CD4-positive, CD25-positive, alpha-beta regulatory T cell (primary cell): ENCODE measurements at regions not wholly inside any gene's neighbourhood (a gene's known extent, or its start where the extent isn't known, plus 50 kb on each side); places are given as distances from the start of the nearest gene placed in this dataset.

ENCODE experiments used
- ATAC-seq, 2 donors: fragments of 150-1000 bp; cut with Tn5 transposase; one replicate each; pipeline ENCODE4 v1.10.0; 2021; ENCODE audit warnings: low read depth in 2 of 2, moderate number of reproducible peaks in 2 of 2, moderate library complexity in 1 of 2
- DNase-seq, 3 donors: peaks; one replicate each; pipeline versions ENCODE4 v3.0.0 to v3.0.0-alpha.2; 2012 to 2022; ENCODE audit warnings: mixed read lengths in 1 of 3
- H3K27ac ChIP-seq: one replicate; pipeline ENCODE4 v1.7.0; 2013; ENCODE audit warnings: mild to moderate bottlenecking, low read length; ENCODE audit not compliant: insufficient read depth, poor library complexity, severe bottlenecking
- H3K27me3 ChIP-seq: one replicate; pipeline ENCODE4 v1.7.0; 2013; ENCODE audit warnings: low read length; ENCODE audit not compliant: control insufficient read depth, insufficient read depth
- H3K36me3 ChIP-seq: one replicate; pipeline ENCODE4 v1.7.0; 2013; ENCODE audit warnings: mild to moderate bottlenecking, low read length, moderate library complexity; ENCODE audit not compliant: control insufficient read depth, insufficient read depth
- H3K4me1 ChIP-seq: 2 replicates; pipeline ENCODE4 v1.7.0; 2013; ENCODE audit warnings: mild to moderate bottlenecking, low read length; ENCODE audit not compliant: insufficient read depth, control insufficient read depth, poor library complexity, severe bottlenecking
- H3K4me3 ChIP-seq: one replicate; pipeline ENCODE4 v1.7.0; 2013; ENCODE audit warnings: low read depth, mild to moderate bottlenecking, low read length, moderate library complexity
- H3K9me3 ChIP-seq, 2 experiments: 1 replicate in 1 of 2; 2 replicates in 1 of 2; pipeline ENCODE4 v1.7.0; 2013; ENCODE audit warnings: low read length in 2 of 2, mild to moderate bottlenecking in 1 of 2, moderate library complexity in 1 of 2; ENCODE audit not compliant: control insufficient read depth in 2 of 2
- H3K27ac Mint-ChIP-seq, 3 donors: one replicate each; pipeline ENCODE4 v1.8.0; 2020 to 2022; ENCODE audit warnings: mild to moderate bottlenecking in 3 of 3, mixed read lengths in 3 of 3, moderate library complexity in 2 of 3
- H3K27me3 Mint-ChIP-seq: one replicate; pipeline ENCODE4 v1.8.0; 2022; ENCODE audit warnings: mild to moderate bottlenecking, mixed read lengths
- H3K36me3 Mint-ChIP-seq: one replicate; pipeline ENCODE4 v1.8.0; 2020; ENCODE audit warnings: mixed read lengths
- H3K4me1 Mint-ChIP-seq, 4 donors: one replicate each; pipeline ENCODE4 v1.8.0; 2020 to 2022; ENCODE audit warnings: mixed read lengths in 4 of 4, mild to moderate bottlenecking in 1 of 4
- H3K4me3 Mint-ChIP-seq, 4 donors: one replicate each; pipeline ENCODE4 v1.8.0; 2020 to 2022; ENCODE audit warnings: mild to moderate bottlenecking in 4 of 4, mixed read lengths in 4 of 4, moderate library complexity in 3 of 4
- H3K9me3 Mint-ChIP-seq, 7 donors: one replicate each; pipeline ENCODE4 v1.8.0; 2020 to 2022; ENCODE audit warnings: mixed read lengths in 7 of 7, mild to moderate bottlenecking in 3 of 7, moderate library complexity in 2 of 7

- Mint-ChIP-seq H3K9me3 (peaks cover 0 to 9% (median 3%) of the 10 kb centered on the region in 7 donors), H3K27ac (no peak overlapping the region), H3K4me1 (no peaks in the 10 kb centered on the region), H3K27me3 (no peaks in the 10 kb centered on the region), H3K36me3 (no peaks in the 10 kb centered on the region), H3K4me3 (no peak overlapping the region)
- H3K4me1 ChIP-seq = no peaks in the 10 kb centered on the region
- H3K9me3 ChIP-seq = no peaks in the 10 kb centered on the region
- no peak overlapping the region for H3K4me3 ChIP-seq
- no peaks in the 10 kb centered on the region for H3K36me3 ChIP-seq
- H3K27ac ChIP-seq = no peak overlapping the region
- no peak for DNase-seq
- H3K27me3 ChIP-seq = no peaks in the 10 kb centered on the region
- no peak for ATAC-seq
Measured at GRCh38 chr2:83079007-83079406, 1380.1 kb downstream of the SUCLG1 start.

GRCh38 chr2:83072767-83073166, 1386.3 kb downstream of the SUCLG1 start:
- Mint-ChIP-seq H3K4me1 (no peaks in the 10 kb centered on the region), H3K9me3 (peaks cover 0 to 10% (median 5%) of the 10 kb centered on the region in 7 donors), H3K27ac (no peak overlapping the region), H3K4me3 (no peak overlapping the region), H3K27me3 (no peaks in the 10 kb centered on the region), H3K36me3 (no peaks in the 10 kb centered on the region)
- Histone ChIP-seq H3K27me3 (no peaks in the 10 kb centered on the region), H3K36me3 (no peaks in the 10 kb centered on the region), H3K4me1 (no peaks in the 10 kb centered on the region), H3K27ac (no peak overlapping the region), H3K9me3 (no peaks in the 10 kb centered on the region), H3K4me3 (no peak overlapping the region)
- DNase-seq = no peak
- no peak for ATAC-seq

- Histone ChIP-seq H3K4me3 (no peak overlapping the region), H3K36me3 (no peaks in the 10 kb centered on the region), H3K27ac (no peak overlapping the region), H3K4me1 (no peaks in the 10 kb centered on the region), H3K27me3 (no peaks in the 10 kb centered on the region), H3K9me3 (no peaks in the 10 kb centered on the region)
- Mint-ChIP-seq H3K27ac (no peak overlapping the region), H3K27me3 (no peaks in the 10 kb centered on the region), H3K36me3 (no peaks in the 10 kb centered on the region), H3K4me3 (no peak overlapping the region), H3K4me1 (no peaks in the 10 kb centered on the region), H3K9me3 (peaks cover 0 to 10% (median 5%) of the 10 kb centered on the region in 7 donors)
- DNase-seq (no peak), ATAC-seq (no peak)
Measured at GRCh38 chr2:83071914-83072313, 1387.2 kb downstream of the SUCLG1 start.

GRCh38 chr2:83071352-83071751, 1387.7 kb downstream of the SUCLG1 start:
- Mint-ChIP-seq H3K9me3 (peaks cover 0 to 13% (median 5%) of the 10 kb centered on the region in 7 donors), H3K27ac (no peak overlapping the region), H3K27me3 (no peaks in the 10 kb centered on the region), H3K36me3 (no peaks in the 10 kb centered on the region), H3K4me1 (no peaks in the 10 kb centered on the region), H3K4me3 (no peak overlapping the region)
- Histone ChIP-seq H3K4me3 (no peak overlapping the region), H3K27me3 (no peaks in the 10 kb centered on the region), H3K27ac (no peak overlapping the region), H3K9me3 (no peaks in the 10 kb centered on the region), H3K4me1 (no peaks in the 10 kb centered on the region), H3K36me3 (no peaks in the 10 kb centered on the region)
- no peak for ATAC-seq
- DNase-seq = no peak

- no peaks in the 10 kb centered on the region for H3K9me3 ChIP-seq
- Mint-ChIP-seq H3K36me3 (no peaks in the 10 kb centered on the region), H3K4me3 (no peak overlapping the region), H3K27me3 (no peaks in the 10 kb centered on the region), H3K27ac (no peak overlapping the region), H3K4me1 (no peaks in the 10 kb centered on the region), H3K9me3 (peaks cover 0 to 13% (median 3%) of the 10 kb centered on the region in 7 donors)
- H3K4me1 ChIP-seq = no peaks in the 10 kb centered on the region
- ATAC-seq = no peak
- H3K36me3 ChIP-seq = no peaks in the 10 kb centered on the region
- no peak for DNase-seq
- no peaks in the 10 kb centered on the region for H3K27me3 ChIP-seq
- no peak overlapping the region for H3K4me3 ChIP-seq
- H3K27ac ChIP-seq = no peak overlapping the region
Measured at GRCh38 chr2:83069724-83070123, 1389.4 kb downstream of the SUCLG1 start.

GRCh38 chr2:83068714-83069113, 1390.4 kb downstream of the SUCLG1 start:
- Mint-ChIP-seq H3K27me3 (no peaks in the 10 kb centered on the region), H3K4me3 (no peak overlapping the region), H3K27ac (no peak overlapping the region), H3K9me3 (peaks cover 0 to 13% (median 3%) of the 10 kb centered on the region in 7 donors), H3K4me1 (no peaks in the 10 kb centered on the region), H3K36me3 (no peaks in the 10 kb centered on the region)
- no peak overlapping the region for H3K27ac ChIP-seq
- no peaks in the 10 kb centered on the region for H3K36me3 ChIP-seq
- DNase-seq (no peak), ATAC-seq (no peak)
- H3K9me3 ChIP-seq = no peaks in the 10 kb centered on the region
- no peaks in the 10 kb centered on the region for H3K27me3 ChIP-seq
- H3K4me1 ChIP-seq = no peaks in the 10 kb centered on the region
- no peak overlapping the region for H3K4me3 ChIP-seq

- Mint-ChIP-seq H3K27ac (no peak overlapping the region), H3K4me3 (peak overlapping the region in 1 of 4 donors; percentile 27), H3K27me3 (no peaks in the 10 kb centered on the region), H3K36me3 (no peaks in the 10 kb centered on the region), H3K9me3 (peaks cover 0 to 13% (median 3%) of the 10 kb centered on the region in 7 donors), H3K4me1 (no peaks in the 10 kb centered on the region)
- ATAC-seq (no peak), DNase-seq (no peak)
- Histone ChIP-seq H3K4me1 (no peaks in the 10 kb centered on the region), H3K4me3 (no peak overlapping the region), H3K36me3 (no peaks in the 10 kb centered on the region), H3K27me3 (no peaks in the 10 kb centered on the region), H3K9me3 (no peaks in the 10 kb centered on the region), H3K27ac (no peak overlapping the region)
Measured at GRCh38 chr2:83067947-83068346, 1391.1 kb downstream of the SUCLG1 start.

GRCh38 chr2:83063933-83064332, 1395.1 kb downstream of the SUCLG1 start:
- ATAC-seq = no peak
- Mint-ChIP-seq H3K9me3 (peaks cover 0 to 12% (median 3%) of the 10 kb centered on the region in 7 donors), H3K27ac (no peak overlapping the region), H3K4me1 (no peaks in the 10 kb centered on the region), H3K36me3 (no peaks in the 10 kb centered on the region), H3K27me3 (no peaks in the 10 kb centered on the region), H3K4me3 (no peak overlapping the region)
- H3K4me3 ChIP-seq = no peak overlapping the region
- no peaks in the 10 kb centered on the region for H3K4me1 ChIP-seq
- no peaks in the 10 kb centered on the region for H3K27me3 ChIP-seq
- no peak for DNase-seq
- no peak overlapping the region for H3K27ac ChIP-seq
- peaks cover 0 to 6% of the 10 kb centered on the region in 2 experiments for H3K9me3 ChIP-seq
- no peaks in the 10 kb centered on the region for H3K36me3 ChIP-seq
